ENCODE measurements at regions not wholly inside any gene's neighbourhood (a gene's known extent, or its start where the extent isn't known, plus 50 kb on each side); places are given as distances from the start of the nearest gene placed in this dataset.

- Histone ChIP-seq H3K4me2 (ENCODE audit: control insufficient read depth, insufficient read depth) (no peak overlapping the region), H4K20me1 (ENCODE audit: control insufficient read depth, insufficient read depth) (no peaks in the 10 kb centered on the region), H3K27me3 (replicated peaks in 1 of 2; ENCODE audit: control insufficient read depth in 2 of 2, insufficient read depth in 2 of 2, low read length in 1 of 2) (no peaks in the 10 kb centered on the region; a peak in 1 of 4 replicates), H3K27ac (ENCODE audit: control insufficient read depth, insufficient read depth) (no peak overlapping the region), H3K9me3 (replicated peaks; ENCODE audit: control insufficient read depth, insufficient read depth, low read length) (no peaks in the 10 kb centered on the region), H3K79me2 (ENCODE audit: control insufficient read depth, insufficient read depth, low read length) (no peaks in the 10 kb centered on the region), H3K4me1 (ENCODE audit: control insufficient read depth, insufficient read depth, low read length) (no peaks in the 10 kb centered on the region), H3K9ac (ENCODE audit: control insufficient read depth, insufficient read depth, low read length) (no peak overlapping the region), H2AFZ (ENCODE audit: control insufficient read depth, low read depth, low read length) (no peak overlapping the region), H3K4me3 (no peak overlapping the region), H3K36me3 (ENCODE audit: control insufficient read depth in 2 of 2, insufficient read depth in 2 of 2, low read length in 1 of 2) (no peaks in the 10 kb centered on the region)
- POLR2A ChIA-PET = no interaction called here
- TF ChIP-seq PAX8 (IDR thresholded peaks at IDR 0.05) = no peak
- TF ChIP-seq HSF1 (IDR thresholded peaks at IDR 0.05; ENCODE audit: low read depth, low read length) = no peak
- no peak for TF ChIP-seq BACH1 (IDR thresholded peaks at IDR 0.05; ENCODE audit: borderline replicate concordance)
- no peak for TF ChIP-seq PRDM15 (CRISPR knock-in tag; IDR thresholded peaks at IDR 0.05)
- no peak for TF ChIP-seq CBX3 (IDR thresholded peaks at IDR 0.05; ENCODE audit: borderline replicate concordance, low read depth)
- TF ChIP-seq CHD1 (IDR thresholded peaks at IDR 0.05; ENCODE audit: low read depth, low read length) = no peak
- no peak for TF ChIP-seq FOS (IDR thresholded peaks at IDR 0.05; ENCODE audit: borderline replicate concordance, extremely low read depth, insufficient read length)
- no peak for TF ChIP-seq GATAD2B (conservative IDR thresholded peaks at IDR 0.05; ENCODE audit: low read depth)
- no peak for TF ChIP-seq EED (IDR thresholded peaks at IDR 0.05; ENCODE audit: low read depth)
- TF ChIP-seq ZNF687 (IDR thresholded peaks at IDR 0.05) = no peak
- TF ChIP-seq, protein P1, sequence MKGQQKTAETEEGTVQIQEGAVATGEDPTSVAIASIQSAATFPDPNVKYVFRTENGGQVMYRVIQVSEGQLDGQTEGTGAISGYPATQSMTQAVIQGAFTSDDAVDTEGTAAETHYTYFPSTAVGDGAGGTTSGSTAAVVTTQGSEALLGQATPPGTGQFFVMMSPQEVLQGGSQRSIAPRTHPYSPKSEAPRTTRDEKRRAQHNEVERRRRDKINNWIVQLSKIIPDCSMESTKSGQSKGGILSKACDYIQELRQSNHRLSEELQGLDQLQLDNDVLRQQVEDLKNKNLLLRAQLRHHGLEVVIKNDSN (IDR thresholded peaks at IDR 0.05; ENCODE audit: borderline replicate concordance, extremely low read length, insufficient read depth, low read depth, low read length) = no peak
- TF ChIP-seq BRCA1 (IDR thresholded peaks at IDR 0.05; ENCODE audit: low read depth, low read length) = no peak
- no peak for TF ChIP-seq TCF3 (IDR thresholded peaks at IDR 0.05; ENCODE audit: borderline replicate concordance, insufficient read depth, low read depth, low read length)
- no peak for TF ChIP-seq JUND (IDR thresholded peaks at IDR 0.05; ENCODE audit: low read depth, low read length)
- ATAC-seq (no peak), DNase-seq (ENCODE audit: low read depth, low spot score) (no peak), FAIRE-seq (no peak)
- no TSS peak for BruUV-seq (replicated peaks)
- intact Hi-C loops (cut with micrococcal nuclease; ENCODE audit: unreplicated experiment) (no loop called here), in situ Hi-C loops (cut with MboI) (no loop called here)
- RAD21 ChIA-PET (ENCODE audit: unreplicated experiment) = no interaction called here
- CTCF ChIA-PET = no interaction called here
- SMC1A ChIA-PET (ENCODE audit: uncharacterized antibody, unreplicated experiment) = no interaction called here
- WGBS (ENCODE audit: insufficient coverage, insufficient replicate concordance, low lambda C conversion rate, missing lambda C conversion rate) = 38% methylated on average over 1 of the region's 1 CpG
Observed at GRCh38 chr12:5110345-5110744, 66.7 kb downstream of the KCNA5 start.

Measured in GM12878 (cell line).